ENCODE measurements at regions not wholly inside any gene's neighbourhood (a gene's known extent, or its start where the extent isn't known, plus 50 kb on each side); places are given as distances from the start of the nearest gene placed in this dataset.

DNA sequence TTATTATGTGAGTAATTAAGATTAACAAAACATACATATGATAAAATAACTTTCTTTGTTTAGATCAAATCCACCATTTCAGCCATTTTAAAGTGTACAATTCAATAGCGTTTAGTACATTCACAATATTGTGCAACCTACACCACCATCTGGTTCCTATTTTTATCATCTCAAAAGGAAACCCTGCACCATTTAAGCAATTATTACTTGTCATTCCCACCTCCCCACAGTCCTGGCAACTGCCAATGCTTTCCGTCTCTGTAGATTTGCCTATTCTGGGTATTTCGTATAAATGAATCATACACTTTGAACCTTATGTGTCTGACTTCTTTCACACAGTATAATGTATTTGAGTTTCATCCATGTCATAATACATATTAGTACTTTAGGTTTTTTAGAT, 162.5 kb upstream of the CNTNAP4 start:
- TF ChIP-seq TOX (CRISPR knock-in tag; IDR thresholded peaks at IDR 0.05; ENCODE audit: borderline replicate concordance) (no peak), PPARA (CRISPR knock-in tag; IDR thresholded peaks at IDR 0.05; ENCODE audit: borderline replicate concordance) (no peak), BACH2 (CRISPR knock-in tag; IDR thresholded peaks at IDR 0.05; ENCODE audit: borderline replicate concordance) (no peak), ZFP30 (CRISPR knock-in tag; IDR thresholded peaks at IDR 0.05) (no peak), RARB (CRISPR knock-in tag; IDR thresholded peaks at IDR 0.05) (no peak), CSDC2 (CRISPR knock-in tag; IDR thresholded peaks at IDR 0.05) (no peak), ZNF8 (CRISPR knock-in tag; IDR thresholded peaks at IDR 0.05) (no peak), ZNF565 (CRISPR knock-in tag; conservative IDR thresholded peaks at IDR 0.05; ENCODE audit: low read depth) (no peak)
- TF ChIP-seq, protein P1, sequence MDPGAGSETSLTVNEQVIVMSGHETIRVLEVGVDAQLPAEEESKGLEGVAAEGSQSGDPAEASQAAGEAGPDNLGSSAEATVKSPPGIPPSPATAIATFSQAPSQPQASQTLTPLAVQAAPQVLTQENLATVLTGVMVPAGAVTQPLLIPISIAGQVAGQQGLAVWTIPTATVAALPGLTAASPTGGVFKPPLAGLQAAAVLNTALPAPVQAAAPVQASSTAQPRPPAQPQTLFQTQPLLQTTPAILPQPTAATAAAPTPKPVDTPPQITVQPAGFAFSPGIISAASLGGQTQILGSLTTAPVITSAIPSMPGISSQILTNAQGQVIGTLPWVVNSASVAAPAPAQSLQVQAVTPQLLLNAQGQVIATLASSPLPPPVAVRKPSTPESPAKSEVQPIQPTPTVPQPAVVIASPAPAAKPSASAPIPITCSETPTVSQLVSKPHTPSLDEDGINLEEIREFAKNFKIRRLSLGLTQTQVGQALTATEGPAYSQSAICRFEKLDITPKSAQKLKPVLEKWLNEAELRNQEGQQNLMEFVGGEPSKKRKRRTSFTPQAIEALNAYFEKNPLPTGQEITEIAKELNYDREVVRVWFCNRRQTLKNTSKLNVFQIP (CRISPR knock-in tag; IDR thresholded peaks at IDR 0.05; ENCODE audit: borderline replicate concordance, low read depth) = no peak
- TF ChIP-seq, protein P2, sequence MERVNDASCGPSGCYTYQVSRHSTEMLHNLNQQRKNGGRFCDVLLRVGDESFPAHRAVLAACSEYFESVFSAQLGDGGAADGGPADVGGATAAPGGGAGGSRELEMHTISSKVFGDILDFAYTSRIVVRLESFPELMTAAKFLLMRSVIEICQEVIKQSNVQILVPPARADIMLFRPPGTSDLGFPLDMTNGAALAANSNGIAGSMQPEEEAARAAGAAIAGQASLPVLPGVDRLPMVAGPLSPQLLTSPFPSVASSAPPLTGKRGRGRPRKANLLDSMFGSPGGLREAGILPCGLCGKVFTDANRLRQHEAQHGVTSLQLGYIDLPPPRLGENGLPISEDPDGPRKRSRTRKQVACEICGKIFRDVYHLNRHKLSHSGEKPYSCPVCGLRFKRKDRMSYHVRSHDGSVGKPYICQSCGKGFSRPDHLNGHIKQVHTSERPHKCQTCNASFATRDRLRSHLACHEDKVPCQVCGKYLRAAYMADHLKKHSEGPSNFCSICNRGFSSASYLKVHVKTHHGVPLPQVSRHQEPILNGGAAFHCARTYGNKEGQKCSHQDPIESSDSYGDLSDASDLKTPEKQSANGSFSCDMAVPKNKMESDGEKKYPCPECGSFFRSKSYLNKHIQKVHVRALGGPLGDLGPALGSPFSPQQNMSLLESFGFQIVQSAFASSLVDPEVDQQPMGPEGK (CRISPR knock-in tag; IDR thresholded peaks at IDR 0.05; ENCODE audit: borderline replicate concordance) = no peak
- TF ChIP-seq, protein P3, sequence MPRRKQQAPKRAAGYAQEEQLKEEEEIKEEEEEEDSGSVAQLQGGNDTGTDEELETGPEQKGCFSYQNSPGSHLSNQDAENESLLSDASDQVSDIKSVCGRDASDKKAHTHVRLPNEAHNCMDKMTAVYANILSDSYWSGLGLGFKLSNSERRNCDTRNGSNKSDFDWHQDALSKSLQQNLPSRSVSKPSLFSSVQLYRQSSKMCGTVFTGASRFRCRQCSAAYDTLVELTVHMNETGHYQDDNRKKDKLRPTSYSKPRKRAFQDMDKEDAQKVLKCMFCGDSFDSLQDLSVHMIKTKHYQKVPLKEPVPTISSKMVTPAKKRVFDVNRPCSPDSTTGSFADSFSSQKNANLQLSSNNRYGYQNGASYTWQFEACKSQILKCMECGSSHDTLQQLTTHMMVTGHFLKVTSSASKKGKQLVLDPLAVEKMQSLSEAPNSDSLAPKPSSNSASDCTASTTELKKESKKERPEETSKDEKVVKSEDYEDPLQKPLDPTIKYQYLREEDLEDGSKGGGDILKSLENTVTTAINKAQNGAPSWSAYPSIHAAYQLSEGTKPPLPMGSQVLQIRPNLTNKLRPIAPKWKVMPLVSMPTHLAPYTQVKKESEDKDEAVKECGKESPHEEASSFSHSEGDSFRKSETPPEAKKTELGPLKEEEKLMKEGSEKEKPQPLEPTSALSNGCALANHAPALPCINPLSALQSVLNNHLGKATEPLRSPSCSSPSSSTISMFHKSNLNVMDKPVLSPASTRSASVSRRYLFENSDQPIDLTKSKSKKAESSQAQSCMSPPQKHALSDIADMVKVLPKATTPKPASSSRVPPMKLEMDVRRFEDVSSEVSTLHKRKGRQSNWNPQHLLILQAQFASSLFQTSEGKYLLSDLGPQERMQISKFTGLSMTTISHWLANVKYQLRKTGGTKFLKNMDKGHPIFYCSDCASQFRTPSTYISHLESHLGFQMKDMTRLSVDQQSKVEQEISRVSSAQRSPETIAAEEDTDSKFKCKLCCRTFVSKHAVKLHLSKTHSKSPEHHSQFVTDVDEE (CRISPR knock-in tag; IDR thresholded peaks at IDR 0.05) = no peak
